H1 (cell line): ENCODE measurements at regions not wholly inside any gene's neighbourhood (a gene's known extent, or its start where the extent isn't known, plus 50 kb on each side); places are given as distances from the start of the nearest gene placed in this dataset.
A peak's percentile ranks its signal among the peaks of the same experiment; 100 is the strongest.

Experiments used
- CHD1 ChIP-seq: IDR thresholded peaks from 2 replicates; pipeline ENCODE4 v1.6.1; 2012; ENCODE audit warnings: low read depth, low read length, improper control_type of control experiment
- CTCF ChIP-seq, 3 experiments: IDR thresholded peaks; 1 replicate in 2 of 3; 2 replicates in 1 of 3; pipeline versions ENCODE4 v1.5.1 to v1.6.1; 2011; ENCODE audit warnings: low read length in 3 of 3, mild to moderate bottlenecking in 3 of 3, inconsistent platforms in 2 of 3, low read depth in 1 of 3, moderate library complexity in 1 of 3; ENCODE audit not compliant: insufficient read depth in 1 of 3; ENCODE audit errors: control extremely low read depth in 1 of 3
- EGR1 ChIP-seq: IDR thresholded peaks from 2 replicates; pipeline ENCODE4 v1.6.1; 2011; ENCODE audit warnings: low read depth, low read length, borderline replicate concordance
- POLR2A ChIP-seq, 2 experiments: IDR thresholded peaks; 1 replicate in 1 of 2; 2 replicates in 1 of 2; pipeline ENCODE4 v1.6.1; 2011; ENCODE audit warnings: low read depth in 2 of 2, low read length in 2 of 2, mild to moderate bottlenecking in 2 of 2; ENCODE audit errors: control extremely low read depth in 1 of 2
- RBBP5 ChIP-seq: IDR thresholded peaks from 2 replicates; pipeline ENCODE4 v1.7.1; 2012; ENCODE audit warnings: low read depth, mild to moderate bottlenecking, inconsistent platforms, low read length, moderate library complexity, borderline replicate concordance
- USF2 ChIP-seq: IDR thresholded peaks from 2 replicates; pipeline ENCODE4 v1.6.1; 2011; ENCODE audit warnings: low read length, improper control_type of control experiment

- peak; percentile 37 to 83 (median 72) for TF ChIP-seq CTCF (IDR thresholded peaks at IDR 0.05; ENCODE audit: control extremely low read depth in 1 of 3, insufficient read depth in 1 of 3, low read depth in 1 of 3, low read length in 3 of 3)
- no peak for TF ChIP-seq RBBP5
- no peak for TF ChIP-seq POLR2A (IDR thresholded peaks at IDR 0.05; ENCODE audit: control extremely low read depth in 1 of 2, low read depth in 2 of 2, low read length in 2 of 2)
- TF ChIP-seq CHD1, result no peak
- no peak for TF ChIP-seq USF2
- no peak for TF ChIP-seq EGR1
These were observed 94.0 kb downstream of the AQP4 start for GRCh38 chr18:26771524-26771923.
